GM13976 (cell line): ENCODE measurements at regions not wholly inside any gene's neighbourhood (a gene's known extent, or its start where the extent isn't known, plus 50 kb on each side); places are given as distances from the start of the nearest gene placed in this dataset.

ENCODE experiments used
- DNase-seq: peaks from one replicate; pipeline ENCODE4 v3.0.0; 2012; ENCODE audit warnings: low spot score
- CTCF ChIP-seq: IDR thresholded peaks from 2 replicates; pipeline ENCODE4 v1.5.1; 2012; ENCODE audit warnings: borderline replicate concordance, mild to moderate bottlenecking; ENCODE audit not compliant: insufficient read depth; ENCODE audit errors: extremely low read depth, missing control alignments, control extremely low read depth
- in situ Hi-C: fragments of 300-500 bp; cut with MboI; formaldehyde crosslinking; loops from one replicate; pipeline ENCODE4 v1.12.0; 2022; ENCODE audit warnings: low sequenced_read_pairs, mixed read lengths, inconsistent platforms; ENCODE audit not compliant: unreplicated experiment

- in situ Hi-C loops, result no loop called here
- no peak for TF ChIP-seq CTCF
- DNase-seq, result no peak
These were observed 96.4 kb upstream of the RGS4 start for GRCh38 chr1:162972773-162973172.

- TF ChIP-seq CTCF, result no peak
- in situ Hi-C loops, result no loop called here
- no peak for DNase-seq
These were observed 99.1 kb upstream of the RGS4 start for GRCh38 chr1:162970021-162970420.

GRCh38 chr1:162966613-162967012 lies 102.5 kb upstream of the RGS4 start:
- in situ Hi-C loops, result no loop called here
- DNase-seq, result no peak
- TF ChIP-seq CTCF, result no peak

- in situ Hi-C loops, result no loop called here
- no peak for DNase-seq
- no peak for TF ChIP-seq CTCF
These were observed 103.9 kb upstream of the CCDC190 start for GRCh38 chr1:162964901-162965300.

- no peak for DNase-seq
- in situ Hi-C loops, result no loop called here
- no peak for TF ChIP-seq CTCF
These were observed 95.9 kb upstream of the CCDC190 start for GRCh38 chr1:162956922-162957321.

- DNase-seq, result no peak
- no peak for TF ChIP-seq CTCF
- in situ Hi-C loops, result no loop called here
These were observed 93.8 kb upstream of the CCDC190 start for GRCh38 chr1:162954824-162955223.

- in situ Hi-C loops, result no loop called here
- no peak for DNase-seq
- no peak for TF ChIP-seq CTCF
These were observed 92.0 kb upstream of the CCDC190 start for GRCh38 chr1:162952956-162953355.
